ENCODE measurements at regions not wholly inside any gene's neighbourhood (a gene's known extent, or its start where the extent isn't known, plus 50 kb on each side); places are given as distances from the start of the nearest gene placed in this dataset.

- no peak for DNase-seq (ENCODE audit: low spot score)
Measured at GRCh38 chr11:127493330-127494022, 492.9 kb upstream of the KIRREL3 start.

GRCh38 chr11:127492029-127492428, 491.5 kb upstream of the KIRREL3 start:
- DNase-seq (ENCODE audit: low spot score) = no peak

GRCh38 chr11:127491589-127491988, 491.0 kb upstream of the KIRREL3 start:
- no peak for DNase-seq (ENCODE audit: low spot score)

GRCh38 chr11:127490896-127491295, 490.3 kb upstream of the KIRREL3 start:
- no peak for DNase-seq (ENCODE audit: low spot score)

GRCh38 chr11:127485541-127485940, 485.0 kb upstream of the KIRREL3 start:
- DNase-seq (ENCODE audit: low spot score) = no peak

GRCh38 chr11:127481391-127481790, 480.8 kb upstream of the KIRREL3 start:
- no peak for DNase-seq (ENCODE audit: low spot score)

GRCh38 chr11:127478826-127479225, 478.3 kb upstream of the KIRREL3 start:
- DNase-seq (ENCODE audit: low spot score) = no peak

GRCh38 chr11:127474766-127475165, 474.2 kb upstream of the KIRREL3 start:
- DNase-seq (ENCODE audit: low spot score) = no peak

- DNase-seq (ENCODE audit: low spot score) = no peak
Measured at GRCh38 chr11:127472505-127472904, 471.9 kb upstream of the KIRREL3 start.

GRCh38 chr11:127471662-127472061, 471.1 kb upstream of the KIRREL3 start:
- no peak for DNase-seq (ENCODE audit: low spot score)

- no peak for DNase-seq (ENCODE audit: low spot score)
Measured at GRCh38 chr11:127470306-127470884, 469.8 kb upstream of the KIRREL3 start.

GRCh38 chr11:127464325-127464724, 463.8 kb upstream of the KIRREL3 start:
- DNase-seq (ENCODE audit: low spot score) = no peak

- no peak for DNase-seq (ENCODE audit: low spot score)
Measured at GRCh38 chr11:127462065-127462344, 461.4 kb upstream of the KIRREL3 start.

- DNase-seq (ENCODE audit: low spot score) = no peak
Measured at GRCh38 chr11:127461241-127462064, 460.9 kb upstream of the KIRREL3 start.

- DNase-seq (ENCODE audit: low spot score) = no peak
Measured at GRCh38 chr11:127458561-127458960, 458.0 kb upstream of the KIRREL3 start.

GRCh38 chr11:127454856-127455255, 454.3 kb upstream of the KIRREL3 start:
- no peak for DNase-seq (ENCODE audit: low spot score)

- DNase-seq (ENCODE audit: low spot score) = no peak
Measured at GRCh38 chr11:127452533-127452932, 452.0 kb upstream of the KIRREL3 start.

GRCh38 chr11:127451861-127452260, 451.3 kb upstream of the KIRREL3 start:
- no peak for DNase-seq (ENCODE audit: low spot score)

GRCh38 chr11:127448101-127448500, 447.5 kb upstream of the KIRREL3 start:
- DNase-seq (ENCODE audit: low spot score) = no peak

GRCh38 chr11:127445476-127445875, 444.9 kb upstream of the KIRREL3 start:
- no peak for DNase-seq (ENCODE audit: low spot score)

- DNase-seq (ENCODE audit: low spot score) = no peak
Measured at GRCh38 chr11:127443297-127443696, 442.7 kb upstream of the KIRREL3 start.

GRCh38 chr11:127440616-127441015, 440.0 kb upstream of the KIRREL3 start:
- DNase-seq (ENCODE audit: low spot score) = no peak

- DNase-seq (ENCODE audit: low spot score) = no peak
Measured at GRCh38 chr11:127425281-127425680, 424.7 kb upstream of the KIRREL3 start.
